Activated gamma-delta T cell treated with anti-CD3 and anti-CD28 coated beads, Interleukin-2, amount 50 U/mL, for 16 hours (primary cell): ENCODE measurements at regions not wholly inside any gene's neighbourhood (a gene's known extent, or its start where the extent isn't known, plus 50 kb on each side); places are given as distances from the start of the nearest gene placed in this dataset.

Experiments
- DNase-seq: peaks from one replicate; pipeline ENCODE4 v3.0.0-alpha.2; 2020; ENCODE audit warnings: low read depth

DNA sequence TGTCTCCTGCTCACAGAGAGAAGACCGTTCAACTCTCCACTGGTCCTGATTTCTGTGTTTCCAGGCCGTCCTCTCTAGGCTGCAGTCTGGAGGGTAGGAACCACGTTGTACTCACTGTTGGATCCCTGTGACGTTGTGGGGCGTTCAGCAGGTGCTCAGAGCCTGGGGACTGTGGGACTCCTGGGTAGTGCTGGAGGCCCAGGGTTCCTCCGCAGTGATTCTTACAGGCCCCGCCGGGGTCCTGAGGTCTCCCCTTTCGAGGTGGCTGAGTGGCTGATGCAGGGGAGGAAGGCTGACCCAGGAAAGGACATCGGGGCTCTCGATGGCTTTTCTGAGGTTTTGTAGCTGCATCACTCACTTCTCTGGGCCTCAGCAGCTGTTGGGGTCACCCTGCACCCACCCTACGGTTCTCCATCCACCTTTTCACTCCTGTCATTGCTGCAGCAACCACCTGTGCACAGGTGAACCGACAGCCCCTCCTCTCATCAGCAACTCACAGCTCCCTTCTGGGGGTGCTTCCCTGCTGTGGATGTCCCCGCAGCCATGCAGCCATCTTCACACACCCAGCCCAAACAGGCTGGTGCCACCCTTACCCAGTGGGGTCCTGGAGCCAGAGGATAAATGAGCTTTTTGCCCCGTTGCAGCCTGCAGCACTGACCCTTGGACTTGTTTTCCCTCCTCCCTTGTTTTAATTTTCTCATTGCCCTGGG is 169.6 kb upstream of the HDAC4 start:
- DNase-seq = no peak

DNA sequence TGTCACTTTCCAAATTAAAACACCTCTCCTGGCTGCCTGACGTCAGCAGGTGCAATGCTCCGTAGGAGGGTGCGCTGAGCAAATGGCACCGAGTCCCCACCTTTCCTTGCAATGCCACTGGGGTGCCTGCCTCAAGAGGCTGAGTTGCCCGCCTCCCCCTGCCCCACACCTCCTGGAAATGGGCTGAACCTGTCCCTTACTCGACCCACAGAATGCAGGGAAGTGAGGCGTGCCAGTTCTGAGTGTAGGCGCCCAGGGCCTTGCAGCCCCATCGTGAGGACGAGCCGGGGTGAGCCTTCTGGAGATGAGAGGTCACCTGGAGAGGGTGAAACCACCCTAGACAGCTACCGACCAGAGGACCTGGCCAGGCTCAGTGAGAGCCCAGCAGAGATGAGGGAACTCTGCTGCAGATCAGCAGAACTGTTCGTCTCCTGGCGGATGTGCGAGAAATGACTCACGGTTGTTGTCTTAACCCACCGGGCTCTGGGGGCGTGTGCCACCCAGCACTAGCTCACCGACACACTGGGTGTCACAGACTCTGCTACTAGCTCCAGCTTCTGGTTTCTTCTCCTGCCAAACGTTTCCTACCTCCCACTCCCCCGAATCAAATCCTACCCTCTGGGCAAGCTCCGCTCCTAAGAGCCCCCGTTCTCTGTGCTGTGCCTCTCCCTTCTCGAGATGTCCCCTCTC is 168.7 kb upstream of the HDAC4 start:
- no peak for DNase-seq

DNA sequence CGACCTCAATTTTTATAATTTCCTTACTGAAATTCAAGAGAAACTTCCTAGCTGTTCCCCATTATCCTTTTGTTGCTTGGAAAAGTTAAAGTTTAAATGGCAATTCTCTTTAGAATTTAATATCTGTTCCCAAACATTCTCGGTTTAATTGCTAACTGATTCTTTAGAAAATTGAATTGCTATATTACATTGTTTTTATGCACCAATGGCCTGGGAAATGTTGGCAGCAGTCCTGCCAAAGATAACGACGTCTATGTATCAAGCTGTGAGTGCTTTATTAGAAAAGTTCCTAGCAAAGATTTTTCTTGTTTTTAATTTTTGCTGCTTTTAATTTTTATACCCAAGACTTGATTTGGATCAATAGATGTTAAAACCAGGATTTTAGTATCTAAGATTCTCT is 167.8 kb upstream of the HDAC4 start:
- no peak for DNase-seq

DNA sequence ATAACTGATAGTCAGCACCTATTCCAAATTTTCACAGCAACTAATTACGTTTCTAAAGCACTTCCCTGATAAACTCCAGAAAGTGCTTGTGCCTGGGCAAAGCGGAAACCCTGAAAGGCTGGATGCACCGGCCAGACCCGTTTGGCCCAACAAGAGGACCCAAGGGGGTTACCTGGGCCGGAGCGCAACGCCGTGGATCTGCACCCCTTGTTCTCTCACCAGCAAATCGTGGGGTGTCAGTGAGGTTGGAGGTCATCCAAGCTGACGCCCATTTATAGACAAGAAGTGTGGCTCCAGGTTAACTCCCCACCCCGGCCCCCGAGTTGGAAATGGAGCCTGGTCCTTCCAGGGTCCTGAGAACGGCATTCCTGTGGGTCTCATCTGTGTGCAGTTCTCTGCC is 167.0 kb upstream of the HDAC4 start:
- DNase-seq = no peak

DNA sequence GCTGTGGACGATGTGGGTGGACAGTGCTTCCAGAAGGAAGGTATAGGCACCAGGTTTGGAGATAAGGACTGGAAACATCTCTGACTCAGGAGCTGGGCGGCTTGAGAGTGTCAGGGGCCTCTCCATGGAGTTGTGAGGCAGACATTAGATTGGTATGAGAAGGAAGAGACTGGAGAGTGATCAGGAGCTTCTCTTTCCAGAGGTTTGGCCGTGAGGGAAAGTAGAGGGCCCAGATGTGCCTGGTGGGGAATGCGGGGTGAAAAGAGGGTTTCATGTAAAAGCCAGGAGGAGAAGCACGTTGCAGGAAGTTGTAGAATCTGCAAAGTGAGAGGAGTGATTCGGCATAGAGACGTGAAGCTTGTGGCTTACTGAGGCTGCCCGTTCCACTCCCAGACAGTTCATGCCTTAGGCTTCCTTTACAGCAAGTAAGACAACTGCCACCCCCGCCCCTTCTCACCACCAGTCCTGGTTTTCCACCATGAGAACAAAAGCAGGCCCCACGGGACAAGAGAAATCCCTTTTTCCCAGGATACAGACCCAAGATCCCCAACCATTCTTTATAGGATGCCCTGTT is 166.3 kb upstream of the HDAC4 start:
- no peak for DNase-seq

DNA sequence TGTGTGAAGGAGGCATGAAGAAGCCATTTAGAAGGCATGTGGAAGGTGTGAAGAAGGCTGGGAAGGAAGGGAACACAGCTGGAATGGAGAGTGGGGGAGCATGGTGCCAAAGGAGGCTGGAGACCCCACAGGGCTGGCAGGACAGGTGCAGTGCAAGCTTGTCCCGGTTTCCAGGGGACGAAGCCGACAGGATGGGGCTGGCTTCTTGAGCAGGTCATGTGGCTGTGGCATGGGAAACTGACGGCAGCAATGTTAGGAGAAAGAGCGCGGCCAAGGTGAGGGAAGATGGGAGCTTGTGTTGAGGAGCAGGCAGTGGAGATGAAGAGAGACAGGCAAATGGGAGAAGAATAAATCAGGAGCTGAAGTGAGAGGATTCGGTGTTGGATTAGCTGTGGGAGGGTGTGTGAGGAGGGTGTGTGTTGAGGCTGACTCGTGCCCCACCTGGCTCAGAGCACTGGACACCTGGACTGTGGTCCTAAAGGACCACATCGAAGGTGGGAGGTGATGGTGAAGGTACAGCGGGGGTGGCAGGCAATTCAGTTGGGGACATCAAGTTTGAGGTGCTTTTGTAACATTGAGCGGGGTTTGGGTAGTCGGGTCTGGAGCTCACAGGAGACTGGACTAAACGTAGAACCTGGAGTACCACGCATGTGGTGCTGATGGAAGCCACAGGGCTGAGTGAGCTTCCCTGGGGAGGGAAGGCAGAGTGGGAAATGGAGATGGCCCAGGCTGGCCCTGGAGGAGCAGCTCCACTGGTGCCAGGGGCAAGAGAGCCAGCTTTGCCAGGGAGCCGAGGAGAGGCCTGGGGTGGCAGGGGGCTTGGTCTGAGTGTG is 165.6 kb upstream of the HDAC4 start:
- no peak for DNase-seq

DNA sequence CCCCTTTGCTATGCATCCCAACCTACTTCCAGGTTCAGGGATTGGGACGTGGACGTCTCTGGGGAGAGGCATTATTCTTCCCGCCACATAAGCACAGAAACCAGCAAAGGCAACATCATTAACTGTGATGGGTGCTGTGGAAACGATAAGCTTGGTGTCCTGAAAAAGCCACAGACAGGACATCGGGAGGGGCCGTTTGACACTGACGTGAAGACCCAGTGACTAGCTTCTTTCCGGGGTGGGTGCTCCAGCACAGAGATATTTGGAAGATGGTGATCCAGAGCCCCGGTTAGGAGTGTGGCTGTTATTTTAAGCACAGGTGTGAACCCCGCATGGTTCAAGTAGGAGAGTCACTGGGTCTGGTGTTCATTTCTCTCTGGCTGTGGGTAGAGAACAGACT is 163.8 kb upstream of the HDAC4 start:
- no peak for DNase-seq

DNA sequence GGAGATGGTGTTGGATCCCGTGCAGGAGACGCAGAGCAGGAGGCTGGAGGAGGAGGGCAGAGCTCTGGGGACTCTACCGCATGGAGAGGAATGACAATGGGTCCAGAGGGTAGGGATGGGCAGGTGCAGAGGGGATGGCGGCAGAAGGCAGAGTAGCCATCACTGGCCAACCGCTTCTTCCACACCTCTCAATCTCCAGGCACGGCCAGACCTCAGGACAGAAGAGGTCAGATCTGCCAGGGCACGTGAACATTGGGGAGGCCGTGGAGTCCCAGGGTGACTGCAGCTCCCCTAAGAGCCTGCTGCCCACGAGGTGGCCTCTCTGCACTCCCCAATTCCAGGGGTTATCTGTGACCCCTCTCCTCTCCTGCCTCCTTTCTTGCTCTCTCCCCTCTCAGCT is 162.7 kb upstream of the HDAC4 start:
- no peak for DNase-seq

DNA sequence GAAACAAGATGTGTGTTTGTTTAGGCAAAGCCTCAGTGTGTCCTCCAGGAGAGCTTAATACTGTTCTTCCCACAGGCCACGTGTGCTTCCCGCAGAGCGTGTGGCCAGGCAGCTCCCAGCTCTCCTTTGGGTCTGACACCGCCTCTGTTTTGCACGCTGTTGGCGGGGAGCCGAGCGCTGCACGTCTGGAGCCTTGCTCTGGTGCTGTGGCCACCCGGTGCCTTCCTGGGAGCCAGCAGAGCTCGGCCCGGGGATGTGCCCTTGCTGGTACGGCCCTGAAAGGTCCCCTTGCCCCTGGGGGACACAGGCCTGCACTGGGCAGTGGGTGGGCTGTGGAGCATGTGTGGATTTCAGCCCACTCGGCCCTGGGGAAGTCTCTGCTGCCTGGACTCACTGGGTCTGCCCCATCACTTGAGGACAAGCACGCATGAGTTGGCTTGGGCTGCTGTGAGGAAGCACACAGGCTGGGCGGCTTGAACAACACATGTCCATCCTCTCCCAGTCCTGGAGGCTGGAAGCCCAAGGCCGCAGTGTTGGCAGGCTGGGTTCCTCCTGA is 160.7 kb upstream of the HDAC4 start:
- DNase-seq = no peak

DNA sequence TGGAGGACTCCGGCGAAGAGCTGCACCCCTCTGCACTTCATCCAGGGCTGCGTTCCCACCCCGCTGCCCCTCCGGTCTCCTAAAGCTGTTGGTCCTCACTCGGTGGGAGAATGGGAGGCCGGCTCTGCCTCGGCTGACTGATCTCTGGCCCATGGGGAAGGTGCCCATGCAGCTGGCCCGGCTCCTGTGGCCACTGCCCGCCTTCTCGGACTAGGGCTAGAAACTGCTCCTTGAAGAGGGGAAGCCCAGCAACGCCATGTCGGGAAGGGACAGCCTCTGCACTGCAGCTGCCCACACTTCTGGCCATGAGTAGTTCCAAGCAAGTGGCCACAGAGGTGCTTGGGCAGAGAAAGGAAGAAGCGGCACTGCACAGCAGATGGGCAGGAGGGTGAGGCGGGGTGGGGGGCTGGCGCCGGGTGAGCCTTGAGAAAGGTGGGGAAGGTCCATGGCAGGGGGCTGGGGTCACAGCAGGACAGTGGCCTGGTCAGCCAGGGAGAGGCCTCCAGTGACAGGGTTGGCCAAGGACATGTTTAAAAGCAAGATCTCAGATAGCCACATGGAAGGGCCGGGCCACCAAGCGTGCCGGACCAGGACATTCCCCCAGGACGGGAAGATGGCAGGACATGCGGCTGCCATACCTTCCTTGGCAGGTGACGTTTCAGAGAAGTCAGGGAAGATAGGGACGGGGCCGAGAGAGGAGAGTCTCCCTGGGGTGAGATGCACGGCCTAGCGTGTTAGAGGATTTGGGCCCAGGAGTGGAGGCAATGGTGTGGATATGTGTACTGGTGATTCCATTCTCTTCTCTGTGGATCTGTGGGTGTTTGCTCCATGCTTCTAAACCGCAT is 158.8 kb upstream of the HDAC4 start:
- no peak for DNase-seq

DNA sequence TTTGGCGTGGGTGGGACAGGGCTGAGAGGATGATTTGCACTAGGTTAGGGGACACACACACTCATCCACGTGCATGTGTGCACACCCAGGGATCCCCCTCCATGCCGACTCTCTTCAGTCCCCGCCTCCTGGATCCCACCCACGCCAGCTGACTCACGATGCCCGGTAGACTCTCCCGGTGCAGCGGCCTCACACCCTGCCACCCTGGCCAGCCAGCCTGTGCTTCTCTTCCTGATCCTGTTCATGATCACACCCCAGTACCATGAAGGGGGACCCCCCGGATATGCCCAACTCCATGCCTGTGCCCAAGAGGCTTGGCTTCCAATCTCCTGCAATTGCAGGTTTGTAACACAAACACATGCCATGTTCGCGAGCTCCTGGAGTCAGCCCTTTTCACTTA is 157.8 kb upstream of the HDAC4 start:
- no peak for DNase-seq

DNA sequence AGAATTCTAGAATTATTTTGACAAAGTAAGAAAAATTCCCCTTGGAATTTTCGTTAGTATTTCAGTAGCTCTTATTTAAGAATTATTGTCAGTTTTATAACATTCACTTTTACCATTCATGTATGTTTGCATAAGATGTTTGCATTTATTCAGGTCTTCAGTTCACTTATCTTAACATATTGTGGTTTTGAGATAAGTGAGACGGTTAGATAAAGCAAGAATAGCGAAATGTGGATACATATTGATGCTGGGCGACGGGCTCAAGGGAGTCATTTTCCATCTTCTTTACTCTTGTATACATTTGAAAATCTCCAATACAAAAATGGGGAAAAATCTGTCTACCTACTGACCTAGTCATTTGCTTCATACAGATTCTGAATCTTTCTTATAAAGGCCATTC is 156.7 kb upstream of the HDAC4 start:
- no peak for DNase-seq

DNA sequence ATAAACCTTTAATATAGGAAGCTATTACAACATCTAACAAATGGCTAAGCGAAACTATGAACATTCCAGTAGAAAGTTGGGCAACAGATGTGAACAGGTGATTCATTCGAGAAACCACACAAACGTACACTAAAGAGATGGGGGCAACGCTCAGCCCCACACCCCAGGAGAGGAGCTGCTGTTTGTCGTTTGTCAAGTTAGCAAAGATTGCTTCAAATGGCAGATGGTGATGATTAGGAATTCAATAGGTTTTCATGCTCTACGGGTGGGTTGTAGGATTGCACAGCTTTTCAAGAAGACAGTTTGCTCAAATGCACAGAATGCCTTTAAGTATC is 154.7 kb upstream of the HDAC4 start:
- DNase-seq = no peak

DNA sequence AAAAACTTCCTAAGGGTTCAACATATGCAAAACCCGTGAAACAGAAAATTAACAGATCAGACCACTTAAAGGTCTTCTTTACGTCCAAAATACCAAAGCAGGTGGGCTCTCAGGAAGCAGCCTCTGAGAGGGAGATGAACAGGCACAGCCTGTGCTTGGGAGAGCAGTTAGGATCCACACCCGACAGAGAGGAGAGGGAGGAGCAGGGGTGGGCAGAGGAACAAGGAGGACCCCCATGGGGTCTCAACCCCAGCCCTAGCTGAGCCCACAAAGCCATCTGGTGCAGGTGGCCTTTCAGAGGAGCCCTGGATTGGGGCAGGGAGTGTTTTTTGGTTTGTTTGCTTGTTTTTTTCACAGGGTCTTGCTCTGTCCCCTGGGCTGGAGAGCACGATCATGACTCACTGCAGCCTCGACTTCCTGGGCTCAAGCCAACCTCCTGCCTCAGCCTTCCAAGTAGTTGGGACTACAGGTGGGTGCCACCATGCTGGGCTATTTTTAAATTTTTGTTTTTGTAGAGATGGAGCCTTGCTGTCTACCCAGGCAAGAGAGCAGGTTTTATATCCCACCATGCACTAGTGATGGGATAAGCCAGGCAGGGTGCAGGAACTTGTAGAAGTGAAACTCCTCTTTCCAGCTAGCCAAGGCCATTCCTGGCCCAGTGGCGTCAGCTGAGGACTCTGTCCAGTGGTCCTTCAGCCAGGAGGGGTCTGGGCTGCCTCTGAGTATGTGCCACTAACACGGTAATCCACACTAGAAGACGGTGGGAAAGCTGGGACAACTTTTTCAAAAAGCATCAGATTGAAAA is 154.1 kb upstream of the HDAC4 start:
- DNase-seq = no peak

DNA sequence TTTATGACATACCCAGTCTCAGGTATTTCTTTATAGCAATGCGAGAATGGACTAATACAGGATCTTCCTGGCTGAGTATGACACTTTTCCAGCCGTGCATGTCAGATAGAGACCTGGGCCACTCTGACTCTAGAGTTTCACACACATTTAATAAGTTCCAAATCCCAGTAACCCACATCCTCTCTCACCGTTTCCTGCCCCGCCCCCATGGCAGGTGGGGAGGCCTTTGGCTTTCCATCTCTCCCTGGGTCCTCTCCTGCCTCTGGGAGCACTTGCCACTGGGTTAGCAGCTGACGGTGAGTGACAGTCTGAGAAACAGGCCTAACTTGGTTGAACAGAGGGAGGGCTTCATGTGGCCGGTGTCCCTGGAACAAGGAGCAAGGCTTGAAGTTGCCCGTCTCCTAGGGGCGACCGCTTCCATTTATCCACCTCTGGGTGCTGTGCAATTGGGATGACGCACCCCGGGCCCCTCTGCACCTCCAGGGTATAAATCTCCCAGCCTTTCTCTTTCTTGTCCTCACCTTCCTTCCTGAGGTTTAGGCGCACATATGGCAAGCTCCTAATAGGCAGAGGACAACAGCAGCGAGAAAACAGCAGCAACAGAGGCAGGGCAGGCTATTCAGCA is 152.7 kb upstream of the HDAC4 start:
- DNase-seq = no peak

DNA sequence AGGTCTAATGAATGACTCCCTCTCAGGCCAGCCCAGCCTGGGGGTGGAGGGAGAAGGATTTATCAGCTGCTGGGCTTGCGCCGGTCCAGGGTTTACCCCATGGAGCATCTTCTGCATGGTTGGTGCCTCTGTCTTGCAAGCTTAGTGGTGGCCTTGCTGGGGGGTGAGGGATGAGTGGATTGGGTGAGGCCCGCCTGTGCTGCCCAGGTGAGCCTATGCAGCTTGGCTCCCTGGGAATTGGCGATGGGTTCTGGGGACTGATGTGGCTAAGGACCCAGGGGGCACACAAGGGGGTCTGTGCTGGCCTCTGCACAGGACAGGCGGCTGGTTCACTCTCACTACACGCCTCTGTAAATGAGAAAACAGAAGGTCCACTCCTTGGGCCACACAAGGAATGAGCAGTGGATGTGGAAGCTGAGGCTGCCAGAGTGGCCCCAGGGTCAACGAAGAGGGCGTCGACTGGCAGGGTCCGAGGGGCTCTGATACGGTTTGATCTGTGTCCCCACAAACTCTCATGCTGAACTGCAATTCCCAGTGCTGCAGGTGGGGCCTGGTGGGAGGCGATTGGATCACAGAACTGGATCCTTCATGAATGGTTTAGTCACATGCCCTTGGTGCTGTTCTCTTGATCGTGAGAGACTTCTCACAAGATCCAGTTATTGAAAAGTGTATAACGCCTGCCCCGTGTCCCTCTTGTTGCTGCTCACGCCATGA is 151.6 kb upstream of the HDAC4 start:
- no peak for DNase-seq

DNA sequence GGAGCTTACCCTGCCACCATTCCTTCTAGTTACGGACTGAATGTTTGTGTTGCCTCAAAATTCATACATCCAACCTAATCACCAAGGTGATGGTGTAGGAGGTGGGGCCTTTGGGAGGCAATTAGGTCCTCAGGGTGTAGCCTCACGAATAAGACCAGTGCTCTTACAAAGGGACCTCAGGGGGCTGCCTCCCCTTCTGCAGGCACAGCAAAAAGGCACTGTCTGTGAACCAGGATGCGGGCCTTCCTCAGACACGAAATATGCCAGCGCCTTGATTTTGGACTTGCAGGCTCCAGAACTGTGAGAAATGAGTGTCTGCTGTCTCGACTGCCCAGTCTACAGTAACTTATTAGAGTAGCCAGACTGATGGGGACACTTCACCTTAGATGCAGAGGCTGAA is 150.4 kb upstream of the HDAC4 start:
- DNase-seq = no peak

DNA sequence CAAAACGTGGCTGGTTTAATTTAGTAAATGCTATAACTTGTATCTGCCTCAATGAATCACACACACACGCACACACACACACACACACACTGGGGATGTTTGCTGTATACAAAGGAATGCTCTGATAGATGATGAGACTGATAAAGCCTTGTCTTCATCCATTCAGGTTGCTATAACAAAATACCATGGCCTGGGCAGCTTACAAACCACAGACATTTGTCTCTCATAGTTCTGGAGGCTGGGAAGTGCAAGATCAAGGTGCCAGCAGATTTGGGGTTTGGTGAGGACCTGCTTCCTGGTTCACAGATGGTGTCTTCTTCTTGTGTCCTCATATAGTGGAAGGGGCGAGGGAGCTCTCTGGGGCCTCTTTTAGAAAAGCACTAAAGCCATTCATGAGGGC is 149.5 kb upstream of the HDAC4 start:
- DNase-seq = no peak

DNA sequence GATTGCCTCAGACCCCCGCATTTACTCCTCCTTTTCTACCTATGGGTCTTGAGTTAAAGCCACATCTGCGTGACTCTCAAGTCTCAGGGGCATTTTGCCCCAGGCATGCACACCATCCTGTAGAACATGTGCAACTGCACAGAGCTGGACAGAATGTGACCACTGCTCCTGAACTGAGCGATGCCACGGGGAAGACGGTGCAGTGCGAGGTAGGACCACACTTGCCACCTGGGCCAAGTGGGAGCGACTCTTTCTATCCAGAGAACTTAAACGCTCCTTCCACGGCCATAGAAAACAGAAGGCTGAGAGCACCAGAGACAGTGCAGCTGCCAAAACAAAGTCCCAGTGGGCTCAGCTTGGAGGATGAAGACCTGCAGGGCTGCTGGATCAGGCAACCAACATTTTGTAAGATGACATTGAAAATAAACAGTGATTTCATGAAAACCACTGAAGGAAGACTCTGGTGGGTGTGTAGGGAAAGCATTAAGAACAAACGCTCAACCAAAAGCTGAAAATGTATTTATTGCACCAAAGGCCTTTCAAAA is 149.0 kb upstream of the HDAC4 start:
- DNase-seq = no peak
